HCT116 (cell line): ENCODE measurements at regions not wholly inside any gene's neighbourhood (a gene's known extent, or its start where the extent isn't known, plus 50 kb on each side); places are given as distances from the start of the nearest gene placed in this dataset.

Source experiments
- ATAC-seq: fragments of 200-7000 bp; cut with Tn5 transposase; 2 replicates; pipeline ENCODE4 v1.9.1; 2020; ENCODE audit warnings: mild to moderate bottlenecking, moderate library complexity
- BruUV-seq: library from RNA; stranded (reverse); fragments of 400-500 nt; replicated peaks from 2 replicates; lab custom pipeline; 2021; lab: Mats Ljungman, UMichigan
- CTCF ChIA-PET: fragments of 300-600 bp; sonication (Branson Sonifier 250); formaldehyde crosslinking; loops from one replicate; lab custom pipeline; 2021; ENCODE audit warnings: antibody characterized with exemption; lab: Charles Lee
- POLR2A ChIA-PET: fragments of 300-600, 350-600 bp; sonication (Branson Sonifier 250); formaldehyde crosslinking; loops from one replicate; lab custom pipeline; 2021; ENCODE audit warnings: antibody characterized with exemption; lab: Charles Lee
- RAD21 ChIA-PET, 2 experiments: fragments of 300-600 bp; sonication (Branson Sonifier 250); formaldehyde crosslinking; loops; one replicate each; lab custom pipeline; 2023; ENCODE audit warnings: low total read pairs in 2 of 2; ENCODE audit not compliant: uncharacterized antibody in 2 of 2, unreplicated experiment in 2 of 2, low non-redundant PET in 1 of 2; lab: Charles Lee
- DNase-seq: peaks from one replicate; pipeline ENCODE4 v3.0.0-alpha.2; 2010; ENCODE audit warnings: low read depth, low spot score
- H2AFZ ChIP-seq: fragments of 200-600 bp; shearing (Covaris generic), sonication (generic); 2 replicates; pipeline ENCODE4 v1.6.1; 2017; ENCODE audit warnings: low read depth, mixed run types, mixed read lengths, antibody characterized with exemption, low read length; ENCODE audit not compliant: poor library complexity, severe bottlenecking
- H3K27ac ChIP-seq: 2 replicates; pipeline ENCODE4 v1.5.1; 2012; ENCODE audit warnings: low read depth, low read length
- H3K27me3 ChIP-seq: fragments of 200-600 bp; sonication (generic); 2 replicates; pipeline ENCODE4 v1.6.1; 2016; ENCODE audit warnings: mixed run types, low read length, mixed read lengths; ENCODE audit not compliant: insufficient read depth
- H3K36me3 ChIP-seq, 2 experiments: fragments of 200-500 bp in 1 of 2; fragments of 200-600 bp in 1 of 2; sonication (Bioruptor generic) in 1 of 2; sonication (generic) in 1 of 2; 2 replicates each; pipeline versions ENCODE4 v1.5.1 to v1.6.1; 2014 to 2016; ENCODE audit warnings: low read length in 2 of 2, inconsistent platforms in 1 of 2, mixed read lengths in 1 of 2, mixed run types in 1 of 2; ENCODE audit not compliant: insufficient read depth in 2 of 2, control insufficient read depth in 1 of 2
- H3K4me1 ChIP-seq, 2 experiments: fragments of 200-600 bp in 1 of 2; sonication (generic) in 1 of 2; 2 replicates each; pipeline versions ENCODE4 v1.5.1 to v1.6.1; 2012 to 2017; ENCODE audit warnings: low read length in 2 of 2, inconsistent platforms in 1 of 2, mild to moderate bottlenecking in 1 of 2, mixed read lengths in 1 of 2, mixed run types in 1 of 2, moderate library complexity in 1 of 2; ENCODE audit not compliant: insufficient read depth in 2 of 2, control insufficient read depth in 1 of 2
- H3K4me2 ChIP-seq: fragments of 200-600 bp; sonication (generic); 2 replicates; pipeline ENCODE4 v1.6.1; 2017; ENCODE audit warnings: mixed run types, low read length, mixed read lengths
- H3K4me3 ChIP-seq, 2 experiments: fragments of 200-600 bp in 1 of 2; sonication (generic) in 1 of 2; replicated peaks in 1 of 2; 2 replicates each; pipeline ENCODE4 v1.5.1; 2011 to 2016; ENCODE audit warnings: low read length in 2 of 2, control low read depth in 1 of 2, low read depth in 1 of 2, mild to moderate bottlenecking in 1 of 2, mixed read lengths in 1 of 2, mixed run types in 1 of 2
- H3K79me2 ChIP-seq: fragments of 200-600 bp; sonication (generic); 2 replicates; pipeline ENCODE4 v1.6.1; 2017; ENCODE audit warnings: mild to moderate bottlenecking, mixed run types, low read length, moderate library complexity, mixed read lengths; ENCODE audit not compliant: insufficient read depth
- H3K9ac ChIP-seq: fragments of 200-600 bp; sonication (generic); 2 replicates; pipeline ENCODE4 v1.6.1; 2016; ENCODE audit warnings: low read length, mixed read lengths
- H3K9me2 ChIP-seq: fragments of 200-600 bp; sonication (generic), shearing (Covaris generic); 2 replicates; pipeline ENCODE4 v1.6.1; 2017; ENCODE audit warnings: mixed run types, mild to moderate bottlenecking, moderate library complexity; ENCODE audit not compliant: insufficient read depth
- H3K9me3 ChIP-seq, 2 experiments: fragments of 200-500 bp in 1 of 2; fragments of 200-600 bp in 1 of 2; sonication (Bioruptor generic) in 1 of 2; sonication (generic) in 1 of 2; 2 replicates each; pipeline ENCODE4 v1.6.1; 2014 to 2017; ENCODE audit warnings: low read length in 2 of 2, mixed read lengths in 2 of 2, inconsistent platforms in 1 of 2, low read depth in 1 of 2, mild to moderate bottlenecking in 1 of 2, mixed run types in 1 of 2, moderate library complexity in 1 of 2; ENCODE audit not compliant: control insufficient read depth in 1 of 2, insufficient read depth in 1 of 2
- H4K20me1 ChIP-seq: fragments of 200-600 bp; sonication (generic), shearing (Covaris generic); 2 replicates; pipeline ENCODE4 v1.6.1; 2017; ENCODE audit warnings: mixed run types, mild to moderate bottlenecking, moderate library complexity; ENCODE audit not compliant: insufficient read depth
- ATF3 ChIP-seq: IDR thresholded peaks from 2 replicates; pipeline ENCODE4 v1.6.1; 2012
- CBX3 ChIP-seq: IDR thresholded peaks from 2 replicates; pipeline ENCODE4 v1.6.1; 2012; ENCODE audit warnings: low read depth
- CEBPB ChIP-seq: IDR thresholded peaks from 2 replicates; pipeline ENCODE4 v1.6.1; 2012; ENCODE audit warnings: low read depth
- EGR1 ChIP-seq: IDR thresholded peaks from 2 replicates; pipeline ENCODE4 v1.6.1; 2012; ENCODE audit warnings: low read depth
- ELF1 ChIP-seq: IDR thresholded peaks from 2 replicates; pipeline ENCODE4 v1.6.1; 2012; ENCODE audit warnings: low read depth, borderline replicate concordance
- EZH2 ChIP-seq: fragments of 200-600 bp; sonication (generic); IDR thresholded peaks from 2 replicates; pipeline ENCODE4 v1.6.1; 2017; ENCODE audit warnings: antibody characterized with exemption, mixed run types
- FOSL1 ChIP-seq: IDR thresholded peaks from 2 replicates; pipeline ENCODE4 v1.6.1; 2012; ENCODE audit warnings: low read depth
- JUND ChIP-seq: IDR thresholded peaks from 2 replicates; pipeline ENCODE4 v1.6.1; 2012
- MAX ChIP-seq: IDR thresholded peaks from 2 replicates; pipeline ENCODE4 v1.6.1; 2012
- POLR2A ChIP-seq: IDR thresholded peaks from 2 replicates; pipeline ENCODE4 v1.7.0; 2011; ENCODE audit warnings: borderline replicate concordance; ENCODE audit not compliant: insufficient read depth, insufficient read length; ENCODE audit errors: extremely low read depth
- POLR2AphosphoS5 ChIP-seq: IDR thresholded peaks from 2 replicates; pipeline ENCODE4 v1.6.1; 2011; ENCODE audit warnings: mild to moderate bottlenecking, low read depth, low read length, moderate library complexity
- RAD21 ChIP-seq: IDR thresholded peaks from 2 replicates; pipeline ENCODE4 v1.6.1; 2012; ENCODE audit warnings: low read depth, mild to moderate bottlenecking
- REST ChIP-seq: IDR thresholded peaks from 2 replicates; pipeline ENCODE4 v1.6.1; 2012; ENCODE audit warnings: low read depth
- SIN3A ChIP-seq: IDR thresholded peaks from 2 replicates; pipeline ENCODE4 v1.6.1; 2012; ENCODE audit warnings: low read depth
- SP1 ChIP-seq: IDR thresholded peaks from 2 replicates; pipeline ENCODE4 v1.6.1; 2012; ENCODE audit warnings: low read depth
- SRF ChIP-seq: IDR thresholded peaks from 2 replicates; pipeline ENCODE4 v1.6.1; 2012; ENCODE audit warnings: low read depth
- TCF7L2 ChIP-seq: IDR thresholded peaks from 2 replicates; pipeline ENCODE4 v1.7.0; 2011; ENCODE audit warnings: borderline replicate concordance, inconsistent platforms; ENCODE audit not compliant: insufficient read depth, insufficient read length; ENCODE audit errors: extremely low read depth
- ZBTB33 ChIP-seq: IDR thresholded peaks from 2 replicates; pipeline ENCODE4 v1.6.1; 2011; ENCODE audit warnings: mild to moderate bottlenecking, low read length, moderate library complexity; ENCODE audit not compliant: insufficient replicate concordance; ENCODE audit errors: extremely low read depth
- ZFX ChIP-seq: fragments of 450-650 bp; IDR thresholded peaks from 2 replicates; pipeline ENCODE4 v1.6.1; 2017
- ZNF274 ChIP-seq: fragments of 200-500 bp; sonication (Bioruptor generic); IDR thresholded peaks from 2 replicates; pipeline ENCODE4 v1.6.1; 2014; ENCODE audit warnings: mild to moderate bottlenecking, low read depth, low read length, inconsistent platforms
- intact Hi-C: fragments of 100-400 bp; cut with micrococcal nuclease; formaldehyde crosslinking; loops from 2 replicates; pipeline ENCODE4 v1.10.0; 2022

GRCh38 chr2:18924386-18924785 lies 335.0 kb upstream of the NT5C1B start:
- no peaks in the 10 kb centered on the region for H3K27me3 ChIP-seq
- no peak overlapping the region for H3K27ac ChIP-seq
- ATAC-seq (no peak), DNase-seq (no peak)
- no peaks in the 10 kb centered on the region for H3K4me1 ChIP-seq
- no peaks in the 10 kb centered on the region for H3K9me2 ChIP-seq
- H3K9ac ChIP-seq: no peak overlapping the region
- intact Hi-C loops: no loop called here
- CTCF ChIA-PET: no interaction called here
- RAD21 ChIA-PET: no interaction called here
- H2AFZ ChIP-seq: no peak overlapping the region
- no peak overlapping the region for H3K4me2 ChIP-seq
- H3K79me2 ChIP-seq: no peaks in the 10 kb centered on the region
- no peaks in the 10 kb centered on the region for H3K36me3 ChIP-seq
- BruUV-seq: no TSS peak
- H4K20me1 ChIP-seq: no peaks in the 10 kb centered on the region
- TF ChIP-seq REST (no peak), SIN3A (no peak), SP1 (no peak), CEBPB (no peak), ZBTB33 (no peak), RAD21 (no peak), POLR2AphosphoS5 (no peak), POLR2A (no peak), CBX3 (no peak), ELF1 (no peak), EGR1 (no peak), TCF7L2 (no peak), ZFX (no peak), FOSL1 (no peak), ZNF274 (no peak), ATF3 (no peak), MAX (no peak), SRF (no peak), JUND (no peak), EZH2 (no peak)
- no peaks in the 10 kb centered on the region for H3K9me3 ChIP-seq
- POLR2A ChIA-PET: no interaction called here
- H3K4me3 ChIP-seq: no peak overlapping the region
